NCI-H2107 (cell line): ENCODE measurements at regions not wholly inside any gene's neighbourhood (a gene's known extent, or its start where the extent isn't known, plus 50 kb on each side); places are given as distances from the start of the nearest gene placed in this dataset.
A peak's percentile ranks its signal among the peaks of the same experiment; 100 is the strongest.

Experiments used
- DNase-seq: peaks from one replicate; lab custom pipeline; 2025; lab: John Stamatoyannopoulos, UW

DNA sequence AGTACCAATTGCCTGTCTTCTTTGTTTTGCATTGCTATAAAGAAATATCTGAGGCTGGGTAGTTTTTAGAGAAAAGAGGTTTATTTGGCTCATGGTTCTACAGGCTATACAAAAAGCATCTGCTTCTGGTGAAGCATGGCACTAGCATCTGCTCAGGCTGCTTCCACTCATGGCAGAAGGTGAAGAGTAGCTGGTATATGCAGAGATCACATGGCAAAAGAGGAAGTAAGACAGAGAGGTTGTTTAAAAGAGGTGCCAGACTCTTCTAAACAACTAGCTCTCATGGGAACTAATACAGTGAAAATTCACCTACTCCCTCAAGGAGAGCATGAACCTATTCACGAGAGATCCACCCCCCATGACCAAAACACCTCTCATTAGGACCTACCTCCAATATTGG is 56.7 kb upstream of the GUCA2B start:
- no peak for DNase-seq

DNA sequence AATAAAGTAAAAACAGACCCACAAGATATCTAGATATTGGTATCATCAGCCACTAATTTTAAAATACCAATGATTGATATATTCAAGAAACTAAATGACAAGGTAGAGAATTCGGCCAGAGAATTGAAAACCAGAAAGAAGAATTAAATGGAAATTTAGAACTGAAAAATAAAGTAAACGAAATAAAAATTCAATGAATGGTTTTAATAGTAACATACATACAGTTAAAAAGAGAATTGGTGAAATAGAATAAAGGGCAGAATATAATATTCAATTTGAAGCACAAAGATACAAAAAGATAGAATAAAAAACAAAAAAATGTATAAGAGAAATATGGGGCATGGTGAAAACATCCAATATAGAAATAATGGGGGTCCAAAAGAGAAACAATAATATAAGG is 64.0 kb upstream of the GUCA2B start:
- DNase-seq: no peak

DNA sequence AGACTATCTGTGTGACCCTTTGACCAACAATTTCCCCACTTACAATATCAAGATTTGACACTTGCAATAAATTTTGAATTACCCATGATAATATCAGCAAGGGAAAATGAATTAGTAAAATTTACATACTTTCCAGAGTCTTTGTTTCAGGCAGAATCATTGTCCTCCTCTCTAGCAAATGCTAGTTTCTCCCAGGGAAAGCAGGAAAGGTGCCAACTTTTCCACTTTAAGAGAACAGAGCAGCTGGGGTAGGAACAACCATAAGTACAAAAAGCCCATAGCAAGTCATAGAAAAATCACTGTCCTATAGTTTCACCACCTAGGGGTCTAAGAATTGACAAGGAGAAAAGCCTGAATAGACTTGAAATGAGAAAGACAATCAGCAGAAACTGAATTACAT is 67.1 kb upstream of the GUCA2B start:
- DNase-seq: no peak

DNA sequence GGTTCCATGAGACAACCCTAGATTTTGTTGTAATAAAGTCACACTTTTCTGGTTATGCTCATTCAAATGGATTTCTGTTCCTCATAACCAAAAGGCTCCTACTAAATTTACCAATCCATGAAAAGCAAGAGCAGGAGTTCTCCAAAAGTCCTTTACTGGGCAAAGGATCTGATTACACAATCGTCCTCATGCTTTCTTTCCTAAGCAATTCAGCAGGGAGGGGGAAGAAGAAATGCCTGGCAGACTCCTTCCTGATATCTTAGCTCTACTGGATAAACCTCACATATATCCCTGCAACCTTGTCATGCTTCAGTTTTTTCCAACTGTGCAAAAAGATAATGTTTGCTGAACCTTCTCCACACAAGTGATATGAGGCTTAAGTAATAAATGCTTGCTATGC is 67.6 kb upstream of the GUCA2B start:
- DNase-seq: no peak

DNA sequence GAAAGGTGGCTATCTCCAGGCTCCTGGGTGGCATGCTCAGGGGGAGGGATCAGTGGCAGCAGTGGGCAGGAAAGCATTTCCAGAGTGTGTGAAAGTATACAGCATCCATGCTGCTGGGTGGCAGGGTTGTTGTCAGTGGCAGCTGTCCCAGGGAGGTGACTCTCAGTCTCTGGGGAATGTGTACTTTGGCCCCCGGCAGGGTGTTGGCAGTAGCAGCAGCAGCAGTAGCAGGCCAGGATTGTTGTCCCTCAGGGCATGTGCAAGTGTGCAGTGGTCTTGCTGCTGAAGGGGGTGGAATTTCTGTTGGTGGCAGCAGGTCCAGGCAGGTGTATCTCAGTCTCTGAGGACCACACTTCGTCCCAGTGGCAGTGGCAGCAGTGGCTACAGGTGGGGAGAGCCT is 71.7 kb upstream of the GUCA2B start:
- DNase-seq: no peak

GRCh38 chr1:42075179-42075578 is 78.0 kb upstream of the GUCA2B start:
- no peak for DNase-seq

DNA sequence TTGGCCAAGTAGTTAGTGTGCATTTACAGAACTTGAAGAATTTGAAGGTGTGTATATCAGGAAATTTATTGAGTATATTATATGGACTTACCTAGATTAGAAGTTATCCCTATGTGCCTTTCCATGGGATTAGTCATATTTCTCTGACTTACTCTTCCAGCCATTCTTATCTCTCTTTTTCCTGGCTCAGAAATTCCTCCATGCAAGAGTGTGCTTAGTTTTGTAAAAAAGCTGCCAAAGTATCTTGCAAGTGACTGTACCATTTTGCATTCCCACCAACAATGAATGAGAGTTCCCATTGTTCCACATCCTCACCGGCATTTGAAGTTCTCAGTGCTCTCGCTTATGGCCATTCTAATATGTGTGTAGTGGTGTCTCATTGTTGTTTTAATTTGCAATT is 82.2 kb upstream of the GUCA2B start:
- no peak for DNase-seq

DNA sequence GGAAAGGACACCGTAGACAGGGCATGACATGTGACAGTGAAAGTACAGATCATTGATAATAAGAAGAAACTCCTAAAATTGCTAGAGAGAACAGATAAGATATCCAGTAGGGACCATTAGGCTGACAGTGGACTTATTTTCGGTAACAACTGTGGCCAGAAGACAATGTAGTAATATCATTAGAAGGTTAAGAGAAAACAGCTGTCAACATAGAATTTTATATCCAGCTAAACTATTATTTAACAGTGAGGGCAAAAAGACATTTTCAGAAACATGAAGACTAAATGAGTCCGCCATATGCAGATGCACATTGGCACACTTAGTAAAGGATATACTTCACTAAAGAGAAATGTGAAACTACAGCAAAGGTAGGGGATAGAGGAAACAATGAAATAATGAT is 95.4 kb upstream of the GUCA2B start:
- DNase-seq: no peak

GRCh38 chr1:42056460-42056859 is 96.8 kb upstream of the GUCA2B start:
- no peak for DNase-seq

GRCh38 chr1:42055061-42055460 is 98.1 kb upstream of the GUCA2B start:
- DNase-seq: no peak

DNA sequence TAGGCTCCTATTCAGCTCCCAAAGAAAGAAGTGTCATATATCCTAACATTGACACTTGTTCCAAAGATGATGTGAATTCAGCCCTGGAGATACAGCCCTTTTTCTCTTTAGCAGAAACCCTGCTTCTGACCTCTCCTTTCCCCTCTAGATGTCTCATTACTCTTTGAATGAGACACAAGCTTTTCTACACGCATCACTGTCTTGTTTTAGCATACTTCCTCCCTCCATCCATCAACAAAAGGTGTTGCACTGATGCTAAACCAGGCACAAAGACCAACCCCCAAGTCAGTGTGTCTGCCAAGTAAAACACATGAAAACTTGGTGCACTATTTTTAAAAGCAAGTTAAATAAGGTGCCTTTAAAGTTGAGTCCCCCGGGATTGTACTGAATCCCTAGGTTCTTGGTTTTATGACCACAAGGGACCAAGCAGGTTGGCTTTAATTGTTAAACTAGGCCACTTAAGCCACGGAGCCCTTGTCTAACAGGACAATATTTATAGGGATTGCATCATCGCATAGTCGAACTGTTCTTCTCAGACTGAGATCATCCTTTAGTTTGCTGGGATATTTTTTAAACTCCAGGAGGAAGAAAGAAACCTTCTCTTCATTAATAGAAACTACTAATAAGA is 101.0 kb upstream of the GUCA2B start:
- DNase-seq: no peak

DNA sequence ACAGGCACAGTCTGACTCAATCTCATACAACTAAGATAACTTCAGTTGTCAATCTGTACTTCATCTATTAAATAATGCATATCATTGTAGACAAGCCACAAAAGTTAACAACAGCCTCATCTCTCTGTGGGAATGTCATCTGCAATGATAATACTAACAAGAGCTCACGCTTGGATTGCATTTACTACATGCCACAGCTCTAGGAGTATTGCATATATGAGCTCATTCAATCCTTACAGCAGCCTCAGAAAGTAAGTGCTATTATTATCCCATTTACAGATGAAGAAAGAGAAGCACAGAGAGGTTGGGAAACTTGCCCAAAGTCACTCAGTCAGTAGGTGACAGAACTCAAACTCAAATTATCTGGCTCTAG is 105.7 kb upstream of the GUCA2B start:
- no peak for DNase-seq

GRCh38 chr1:42046761-42047507 is 106.3 kb upstream of the GUCA2B start:
- DNase-seq: peak; percentile 56

DNA sequence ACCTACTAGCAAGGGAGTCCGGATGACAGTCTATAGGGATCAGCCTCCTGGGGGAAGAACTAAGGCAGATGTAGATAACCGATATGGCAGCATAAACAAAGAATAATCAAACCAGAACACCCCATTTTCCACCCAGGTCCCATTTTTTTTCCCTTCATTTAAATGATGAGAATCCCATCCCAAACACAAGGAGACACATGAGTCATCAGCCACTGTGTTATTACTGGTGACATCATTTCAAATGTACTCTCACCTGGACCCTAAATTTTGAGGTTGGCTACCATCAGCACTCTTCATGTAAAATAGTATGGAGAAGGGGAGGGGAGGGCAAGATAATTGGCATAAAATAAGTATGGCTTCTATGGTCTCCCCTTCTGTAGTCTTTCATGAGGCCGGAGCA is 108.9 kb upstream of the GUCA2B start:
- no peak for DNase-seq

- no peak for DNase-seq
Observed at GRCh38 chr1:42043811-42044210, 109.4 kb upstream of the GUCA2B start.

DNA sequence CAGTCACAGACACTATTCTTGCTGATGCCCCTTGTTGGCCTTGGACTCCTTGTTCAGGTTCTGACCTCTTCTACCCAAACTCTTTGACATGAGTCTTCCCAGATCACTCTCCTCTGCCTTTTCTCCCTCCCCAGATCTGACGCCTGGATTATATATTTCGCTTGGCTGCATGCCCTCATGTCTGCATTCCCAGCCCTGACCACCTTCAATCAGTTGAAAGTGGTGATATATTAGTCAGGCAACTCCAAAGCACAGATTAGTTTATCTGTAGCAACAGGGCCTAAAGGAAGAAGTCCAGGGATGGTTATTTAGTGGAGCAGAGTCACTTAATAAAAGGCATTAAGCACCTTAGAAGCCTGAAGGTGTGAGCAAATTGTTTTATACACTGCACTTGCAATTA is 110.0 kb upstream of the GUCA2B start:
- no peak for DNase-seq

- no peak for DNase-seq
Observed at GRCh38 chr1:42041031-42041430, 112.2 kb upstream of the GUCA2B start.

DNA sequence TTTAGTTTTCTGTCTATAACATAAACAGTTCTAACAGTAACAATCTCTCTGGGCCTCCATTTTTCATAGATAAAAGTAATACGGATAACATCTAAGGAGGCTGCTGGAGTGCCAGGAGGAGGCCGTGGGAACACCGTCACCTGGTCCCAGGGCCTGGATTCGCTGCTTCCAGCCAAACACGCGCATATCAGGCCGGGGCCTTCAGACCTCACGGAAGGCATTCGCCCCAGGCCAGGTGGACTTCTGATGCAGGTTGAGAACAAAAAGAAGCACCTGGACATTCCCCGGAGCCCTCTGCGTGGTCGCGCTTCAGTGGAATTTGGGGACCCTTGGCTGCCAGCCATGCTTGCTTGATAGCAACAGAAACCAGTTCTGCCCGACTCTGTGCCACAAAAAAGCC is 113.1 kb upstream of the GUCA2B start:
- no peak for DNase-seq

DNA sequence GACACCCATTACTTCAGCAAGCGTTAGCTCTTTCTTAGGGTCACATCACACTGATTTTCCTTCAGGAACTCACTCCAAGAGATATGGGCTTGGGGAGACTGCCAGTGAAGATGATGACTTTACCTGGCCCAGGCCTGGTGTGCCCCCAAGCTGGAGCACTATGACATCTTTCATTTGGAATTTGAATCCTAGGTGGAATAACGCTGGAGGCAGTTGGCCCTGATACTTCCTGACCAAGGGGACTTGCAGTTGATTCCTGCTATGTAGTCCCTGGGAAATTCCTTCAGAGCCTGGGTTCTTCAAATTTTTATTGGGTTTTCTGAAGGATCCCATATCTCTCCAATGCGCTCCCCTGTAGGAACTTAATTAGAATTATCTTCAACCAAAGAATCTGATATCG is 114.9 kb upstream of the GUCA2B start:
- no peak for DNase-seq

DNA sequence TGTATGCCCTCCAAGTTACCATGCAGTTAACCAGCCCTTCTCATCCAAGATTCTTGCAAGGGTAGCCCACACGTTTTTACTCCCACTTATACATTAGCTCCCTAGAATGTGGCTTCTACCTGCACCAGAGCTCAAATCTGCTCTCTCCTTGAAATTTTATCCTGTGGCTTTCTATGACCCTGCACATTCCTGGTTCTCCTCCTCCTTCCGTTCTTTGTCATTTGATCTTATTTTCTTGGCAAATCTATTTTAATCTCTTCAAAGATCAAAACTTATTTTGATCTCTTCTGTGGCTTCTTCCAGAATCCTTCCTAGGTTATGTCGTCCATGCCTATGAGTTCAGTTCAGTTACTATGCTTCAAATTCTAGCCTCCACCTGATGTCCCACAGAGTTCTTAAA is 115.6 kb upstream of the GUCA2B start:
- no peak for DNase-seq

- DNase-seq: no peak
Observed at GRCh38 chr1:42037161-42037560, 116.0 kb upstream of the GUCA2B start.

- peak; percentile 97 for DNase-seq
Observed at GRCh38 chr1:42035830-42036604, 117.2 kb upstream of the GUCA2B start.

- no peak for DNase-seq
Observed at GRCh38 chr1:42035205-42035829, 116.6 kb upstream of the HIVEP3 start.
